NCI-H1417 treated with DMSO at 0.1 percent for 48 hours (cell line): ENCODE measurements at regions not wholly inside any gene's neighbourhood (a gene's known extent, or its start where the extent isn't known, plus 50 kb on each side); places are given as distances from the start of the nearest gene placed in this dataset.
"Not testable (repeated sequence)": the region's sequence is repeated elsewhere in the genome, so short reads cannot be mapped to it uniquely, and the experiment has no call there.

ENCODE experiments used
- DNase-seq: peaks from one replicate; lab custom pipeline; 2025; lab: John Stamatoyannopoulos, UW

- DNase-seq = no peak
These were observed 92.3 kb upstream of the CD44 start for GRCh38 chr11:35046681-35047080.

GRCh38 chr11:35047179-35047578 is 91.8 kb upstream of the CD44 start:
- no peak for DNase-seq

- no peak for DNase-seq
These were observed 91.2 kb upstream of the CD44 start for GRCh38 chr11:35047769-35048168.

- not testable (repeated sequence) for DNase-seq
These were observed 90.6 kb upstream of the CD44 start for GRCh38 chr11:35048346-35048745.

GRCh38 chr11:35049859-35050531 is 89.0 kb upstream of the CD44 start:
- DNase-seq = no peak

GRCh38 chr11:35050541-35050995 is 88.4 kb upstream of the CD44 start:
- no peak for DNase-seq

- no peak for DNase-seq
These were observed 82.4 kb upstream of the CD44 start for GRCh38 chr11:35056391-35057093.

- no peak for DNase-seq
These were observed 80.9 kb upstream of the CD44 start for GRCh38 chr11:35057926-35058668.

GRCh38 chr11:35058669-35059434 is 80.1 kb upstream of the CD44 start:
- DNase-seq = no peak

GRCh38 chr11:35061516-35062440 is 77.2 kb upstream of the CD44 start:
- peak; percentile 49 for DNase-seq

GRCh38 chr11:35063488-35063931 is 75.5 kb upstream of the CD44 start:
- no peak for DNase-seq

GRCh38 chr11:35064114-35064800 is 74.7 kb upstream of the CD44 start:
- no peak for DNase-seq

GRCh38 chr11:35065566-35065965 is 73.4 kb upstream of the CD44 start:
- DNase-seq = no peak

- DNase-seq = no peak
These were observed 72.9 kb upstream of the CD44 start for GRCh38 chr11:35066030-35066429.

- no peak for DNase-seq
These were observed 72.1 kb upstream of the CD44 start for GRCh38 chr11:35066783-35067423.

GRCh38 chr11:35071722-35072121 is 67.2 kb upstream of the CD44 start:
- no peak for DNase-seq

- DNase-seq = no peak
These were observed 65.1 kb upstream of the CD44 start for GRCh38 chr11:35073691-35074419.

- no peak for DNase-seq
These were observed 62.5 kb upstream of the CD44 start for GRCh38 chr11:35076201-35077100.
